ENCODE measurements at regions not wholly inside any gene's neighbourhood (a gene's known extent, or its start where the extent isn't known, plus 50 kb on each side); places are given as distances from the start of the nearest gene placed in this dataset.
A peak's percentile ranks its signal among the peaks of the same experiment; 100 is the strongest.

DNA sequence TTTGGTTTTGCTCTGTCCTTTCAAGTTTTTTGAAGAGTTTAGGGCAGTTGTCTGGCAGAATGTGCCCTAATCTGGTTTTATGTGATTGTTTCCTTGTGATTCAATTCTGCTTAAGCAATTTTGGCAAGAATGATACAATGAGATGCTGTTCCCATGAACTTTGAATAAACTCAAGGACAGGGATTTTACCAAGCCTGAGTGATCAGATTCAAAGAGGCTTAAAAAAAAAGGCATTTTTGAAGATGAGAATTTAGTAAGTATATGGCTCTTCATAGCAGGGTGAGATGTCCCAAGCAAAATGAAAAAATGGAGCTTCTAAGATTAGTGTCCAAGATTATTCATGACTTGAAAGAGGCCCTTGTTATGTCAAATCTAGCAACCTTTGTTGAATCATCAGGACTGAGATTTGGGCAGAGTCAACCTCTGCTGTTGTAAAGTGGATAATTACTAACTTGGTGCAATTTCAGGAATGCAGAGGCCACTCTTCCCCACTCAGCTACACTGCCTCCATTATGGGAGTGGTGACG lies 180.6 kb upstream of the NUDT4 start:
- Histone ChIP-seq H3K27me3 (ENCODE audit: control insufficient read depth, insufficient read depth, low read length) (no peaks in the 10 kb centered on the region), H3K36me3 (ENCODE audit: control insufficient read depth, insufficient read depth, low read length) (no peaks in the 10 kb centered on the region), H3K4me3 (ENCODE audit: low read depth, low read length) (no peak overlapping the region)
- DNase-seq (ENCODE audit: low read depth), result no peak
- TF ChIP-seq, protein P1, sequence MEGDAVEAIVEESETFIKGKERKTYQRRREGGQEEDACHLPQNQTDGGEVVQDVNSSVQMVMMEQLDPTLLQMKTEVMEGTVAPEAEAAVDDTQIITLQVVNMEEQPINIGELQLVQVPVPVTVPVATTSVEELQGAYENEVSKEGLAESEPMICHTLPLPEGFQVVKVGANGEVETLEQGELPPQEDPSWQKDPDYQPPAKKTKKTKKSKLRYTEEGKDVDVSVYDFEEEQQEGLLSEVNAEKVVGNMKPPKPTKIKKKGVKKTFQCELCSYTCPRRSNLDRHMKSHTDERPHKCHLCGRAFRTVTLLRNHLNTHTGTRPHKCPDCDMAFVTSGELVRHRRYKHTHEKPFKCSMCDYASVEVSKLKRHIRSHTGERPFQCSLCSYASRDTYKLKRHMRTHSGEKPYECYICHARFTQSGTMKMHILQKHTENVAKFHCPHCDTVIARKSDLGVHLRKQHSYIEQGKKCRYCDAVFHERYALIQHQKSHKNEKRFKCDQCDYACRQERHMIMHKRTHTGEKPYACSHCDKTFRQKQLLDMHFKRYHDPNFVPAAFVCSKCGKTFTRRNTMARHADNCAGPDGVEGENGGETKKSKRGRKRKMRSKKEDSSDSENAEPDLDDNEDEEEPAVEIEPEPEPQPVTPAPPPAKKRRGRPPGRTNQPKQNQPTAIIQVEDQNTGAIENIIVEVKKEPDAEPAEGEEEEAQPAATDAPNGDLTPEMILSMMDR (IDR thresholded peaks at IDR 0.05; ENCODE audit: insufficient read depth, low read length, poor library complexity, severe bottlenecking), result no peak

DNA sequence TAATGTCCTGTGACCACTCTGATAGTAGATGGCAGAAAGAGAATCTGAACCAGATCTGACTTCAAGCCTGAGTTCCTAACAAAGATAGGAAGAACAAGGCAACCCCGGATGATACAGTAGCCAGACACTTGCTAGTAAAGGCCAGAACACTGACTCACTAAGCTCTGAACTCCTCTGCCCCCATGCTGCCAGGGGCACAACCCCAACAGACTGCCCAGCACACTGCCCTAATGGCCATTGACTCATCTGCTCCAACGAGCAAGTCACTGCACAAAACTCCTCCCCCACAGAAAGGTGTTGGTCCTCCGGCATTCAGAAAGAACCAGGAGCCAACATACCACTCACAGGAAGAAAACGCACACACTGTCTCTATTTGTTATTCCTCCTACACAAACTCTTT lies 179.6 kb upstream of the NUDT4 start:
- H3K27me3 ChIP-seq (ENCODE audit: control insufficient read depth, insufficient read depth, low read length), result no peaks in the 10 kb centered on the region
- TF ChIP-seq, protein P1 (IDR thresholded peaks at IDR 0.05; ENCODE audit: insufficient read depth, low read length, poor library complexity, severe bottlenecking), result no peak
- peak; percentile 91 for DNase-seq (ENCODE audit: low read depth)

DNA sequence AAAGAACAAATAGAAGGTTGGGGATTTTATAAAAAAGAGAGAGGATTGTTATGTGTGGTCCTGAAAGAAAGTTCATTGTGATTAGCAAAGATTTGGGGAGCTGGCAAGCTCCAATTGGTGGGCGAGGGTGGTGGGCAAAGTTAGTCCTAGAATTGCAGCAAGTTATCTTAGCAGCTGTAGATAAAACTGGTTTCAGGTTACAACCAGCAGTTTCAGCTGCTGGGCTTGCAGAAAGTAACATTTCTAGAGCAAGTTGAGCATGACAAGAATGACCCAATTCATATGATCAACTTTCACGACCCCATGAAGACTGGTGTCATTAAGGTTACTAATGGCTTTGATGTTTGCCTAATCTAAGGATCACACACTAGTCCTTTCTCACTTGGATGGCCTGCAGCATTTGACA lies 177.9 kb upstream of the NUDT4 start:
- no peak for DNase-seq (ENCODE audit: low read depth)
- Histone ChIP-seq H3K27me3 (ENCODE audit: control insufficient read depth, insufficient read depth, low read length) (no peaks in the 10 kb centered on the region), H3K4me3 (ENCODE audit: low read depth, low read length) (no peak overlapping the region), H3K36me3 (ENCODE audit: control insufficient read depth, insufficient read depth, low read length) (no peaks in the 10 kb centered on the region)
- TF ChIP-seq, protein P1 (IDR thresholded peaks at IDR 0.05; ENCODE audit: insufficient read depth, low read length, poor library complexity, severe bottlenecking), result no peak

More for the DNA sequence above, 179.6 kb upstream of the NUDT4 start:
- no peaks in the 10 kb centered on the region for H3K36me3 ChIP-seq (ENCODE audit: control insufficient read depth, insufficient read depth, low read length)
- H3K4me3 ChIP-seq (ENCODE audit: low read depth, low read length), result no peak overlapping the region

DNA sequence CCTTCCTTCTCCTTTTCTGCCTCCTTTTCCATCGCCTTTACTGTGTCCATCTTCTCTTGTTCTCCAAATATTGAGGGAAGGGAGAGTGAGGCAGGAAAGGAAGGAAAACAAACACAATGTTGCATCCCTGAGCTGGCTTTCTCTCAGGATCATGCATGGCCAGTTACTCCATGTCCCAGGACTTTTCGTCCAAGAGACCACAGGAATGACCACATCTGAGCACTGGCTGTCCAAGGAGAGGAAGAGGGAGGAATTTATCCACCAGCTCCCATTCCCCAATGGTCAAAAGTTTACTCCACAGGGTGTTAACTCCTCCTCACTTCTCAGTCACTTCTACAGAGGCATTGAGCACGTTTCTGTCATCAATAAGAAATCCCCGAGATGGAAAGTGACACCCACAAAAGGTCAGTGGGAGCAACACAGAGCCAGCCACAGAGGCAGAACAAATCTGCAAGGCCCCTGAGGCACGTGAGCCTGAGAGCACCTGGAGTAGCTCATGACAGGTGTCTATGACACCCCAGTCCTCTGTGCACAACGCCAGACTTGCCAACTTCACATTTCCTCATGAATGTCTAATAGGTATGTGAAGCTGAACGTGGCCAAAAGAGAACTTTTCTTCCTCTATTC lies 177.3 kb upstream of the NUDT4 start:
- Histone ChIP-seq H3K36me3 (ENCODE audit: control insufficient read depth, insufficient read depth, low read length) (no peaks in the 10 kb centered on the region), H3K4me3 (ENCODE audit: low read depth, low read length) (no peak overlapping the region), H3K27me3 (ENCODE audit: control insufficient read depth, insufficient read depth, low read length) (no peaks in the 10 kb centered on the region)
- TF ChIP-seq, protein P1 (IDR thresholded peaks at IDR 0.05; ENCODE audit: insufficient read depth, low read length, poor library complexity, severe bottlenecking), result no peak
- no peak for DNase-seq (ENCODE audit: low read depth)

DNA sequence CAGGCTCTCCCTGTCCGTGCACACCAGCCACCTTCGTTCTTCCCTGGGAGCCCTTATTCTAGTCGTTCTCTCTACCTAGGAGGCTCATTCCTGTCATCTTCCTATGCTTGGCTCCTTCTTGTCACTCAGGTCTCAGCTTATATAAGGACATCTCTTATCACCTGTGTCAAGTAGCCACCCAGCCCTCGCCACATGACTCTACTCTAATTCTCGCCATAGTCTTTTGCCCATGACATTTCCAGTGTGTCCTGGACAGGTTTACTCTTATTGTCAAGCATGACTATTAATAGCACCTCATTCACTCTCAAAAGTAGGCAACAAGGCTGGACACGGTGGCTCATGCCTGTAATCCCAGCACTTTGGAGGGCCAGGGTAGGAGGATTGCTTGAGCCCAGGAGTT lies 175.7 kb upstream of the NUDT4 start:
- TF ChIP-seq, protein P1 (IDR thresholded peaks at IDR 0.05; ENCODE audit: insufficient read depth, low read length, poor library complexity, severe bottlenecking), result no peak
- H3K27me3 ChIP-seq (ENCODE audit: control insufficient read depth, insufficient read depth, low read length), result no peaks in the 10 kb centered on the region
- no peak overlapping the region for H3K4me3 ChIP-seq (ENCODE audit: low read depth, low read length)
- H3K36me3 ChIP-seq (ENCODE audit: control insufficient read depth, insufficient read depth, low read length), result no peaks in the 10 kb centered on the region
- no peak for DNase-seq (ENCODE audit: low read depth)

DNA sequence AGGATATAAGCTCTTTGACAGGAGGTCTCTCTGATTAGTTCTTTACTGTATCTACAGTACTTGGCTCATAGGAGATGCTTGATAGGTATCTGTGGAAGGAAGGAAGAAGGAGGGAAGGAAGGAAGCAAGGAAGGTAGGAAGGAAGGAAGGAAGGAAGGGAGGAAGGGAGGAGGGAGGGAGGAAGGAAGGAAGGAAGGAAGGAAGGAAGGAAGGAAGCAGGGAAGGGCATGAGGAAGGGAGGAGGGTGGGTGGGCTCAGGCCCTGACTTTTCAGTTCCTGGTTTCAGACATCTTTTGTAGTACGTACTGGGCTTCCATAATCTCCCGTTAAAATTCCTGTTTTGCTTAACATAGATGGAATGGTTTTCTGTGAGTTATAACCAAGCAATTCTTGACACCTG lies 175.0 kb upstream of the NUDT4 start:
- TF ChIP-seq, protein P1 (IDR thresholded peaks at IDR 0.05; ENCODE audit: insufficient read depth, low read length, poor library complexity, severe bottlenecking), result no peak
- Histone ChIP-seq H3K36me3 (ENCODE audit: control insufficient read depth, insufficient read depth, low read length) (no peaks in the 10 kb centered on the region), H3K4me3 (ENCODE audit: low read depth, low read length) (no peak overlapping the region), H3K27me3 (ENCODE audit: control insufficient read depth, insufficient read depth, low read length) (no peaks in the 10 kb centered on the region)
- DNase-seq (ENCODE audit: low read depth), result no peak

Data from kidney epithelial cell (primary cell).